ENCODE measurements at regions not wholly inside any gene's neighbourhood (a gene's known extent, or its start where the extent isn't known, plus 50 kb on each side); places are given as distances from the start of the nearest gene placed in this dataset.

GRCh38 chr10:44435196-44435595 lies 50.3 kb upstream of the CXCL12 start:
- no peak for ATAC-seq

GRCh38 chr10:44436240-44436639 lies 51.3 kb upstream of the CXCL12 start:
- TF ChIP-seq CSRNP3 (CRISPR knock-in tag; IDR thresholded peaks at IDR 0.05) (no peak), ZFP30 (CRISPR knock-in tag; IDR thresholded peaks at IDR 0.05) (no peak), SNAI2 (CRISPR knock-in tag; IDR thresholded peaks at IDR 0.05) (no peak), ZNF565 (CRISPR knock-in tag; conservative IDR thresholded peaks at IDR 0.05; ENCODE audit: low read depth) (no peak), ZC3H10 (CRISPR knock-in tag; IDR thresholded peaks at IDR 0.05) (no peak), TCF4 (CRISPR knock-in tag; IDR thresholded peaks at IDR 0.05; ENCODE audit: borderline replicate concordance) (no peak), ZNF8 (CRISPR knock-in tag; IDR thresholded peaks at IDR 0.05) (no peak), BACH2 (CRISPR knock-in tag; IDR thresholded peaks at IDR 0.05; ENCODE audit: borderline replicate concordance) (no peak), ZNF70 (CRISPR knock-in tag; IDR thresholded peaks at IDR 0.05) (no peak), CSDC2 (CRISPR knock-in tag; IDR thresholded peaks at IDR 0.05) (no peak), ESRRG (CRISPR knock-in tag; IDR thresholded peaks at IDR 0.05) (no peak), TOX (CRISPR knock-in tag; IDR thresholded peaks at IDR 0.05; ENCODE audit: borderline replicate concordance) (no peak)
- ATAC-seq: no peak

More at GRCh38 chr10:44435196-44435595, 50.3 kb upstream of the CXCL12 start:
- TF ChIP-seq GLIS3 (CRISPR knock-in tag; IDR thresholded peaks at IDR 0.05) (no peak), ZNF565 (CRISPR knock-in tag; conservative IDR thresholded peaks at IDR 0.05; ENCODE audit: low read depth) (no peak)

GRCh38 chr10:44437840-44438511 lies 53.1 kb upstream of the CXCL12 start:
- TF ChIP-seq ESRRG (CRISPR knock-in tag; IDR thresholded peaks at IDR 0.05) (no peak), ZFP30 (CRISPR knock-in tag; IDR thresholded peaks at IDR 0.05) (no peak), TOX (CRISPR knock-in tag; IDR thresholded peaks at IDR 0.05; ENCODE audit: borderline replicate concordance) (no peak), ISL1 (CRISPR knock-in tag; IDR thresholded peaks at IDR 0.05) (no peak), ZFP3 (CRISPR knock-in tag; IDR thresholded peaks at IDR 0.05) (no peak), TCF4 (CRISPR knock-in tag; IDR thresholded peaks at IDR 0.05; ENCODE audit: borderline replicate concordance) (no peak), ZNF8 (CRISPR knock-in tag; IDR thresholded peaks at IDR 0.05) (no peak)
- TF ChIP-seq, protein P1, sequence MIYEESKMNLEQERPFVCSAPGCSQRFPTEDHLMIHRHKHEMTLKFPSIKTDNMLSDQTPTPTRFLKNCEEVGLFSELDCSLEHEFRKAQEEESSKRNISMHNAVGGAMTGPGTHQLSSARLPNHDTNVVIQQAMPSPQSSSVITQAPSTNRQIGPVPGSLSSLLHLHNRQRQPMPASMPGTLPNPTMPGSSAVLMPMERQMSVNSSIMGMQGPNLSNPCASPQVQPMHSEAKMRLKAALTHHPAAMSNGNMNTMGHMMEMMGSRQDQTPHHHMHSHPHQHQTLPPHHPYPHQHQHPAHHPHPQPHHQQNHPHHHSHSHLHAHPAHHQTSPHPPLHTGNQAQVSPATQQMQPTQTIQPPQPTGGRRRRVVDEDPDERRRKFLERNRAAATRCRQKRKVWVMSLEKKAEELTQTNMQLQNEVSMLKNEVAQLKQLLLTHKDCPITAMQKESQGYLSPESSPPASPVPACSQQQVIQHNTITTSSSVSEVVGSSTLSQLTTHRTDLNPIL (CRISPR knock-in tag; IDR thresholded peaks at IDR 0.05; ENCODE audit: low read depth): no peak
- TF ChIP-seq, protein P2, sequence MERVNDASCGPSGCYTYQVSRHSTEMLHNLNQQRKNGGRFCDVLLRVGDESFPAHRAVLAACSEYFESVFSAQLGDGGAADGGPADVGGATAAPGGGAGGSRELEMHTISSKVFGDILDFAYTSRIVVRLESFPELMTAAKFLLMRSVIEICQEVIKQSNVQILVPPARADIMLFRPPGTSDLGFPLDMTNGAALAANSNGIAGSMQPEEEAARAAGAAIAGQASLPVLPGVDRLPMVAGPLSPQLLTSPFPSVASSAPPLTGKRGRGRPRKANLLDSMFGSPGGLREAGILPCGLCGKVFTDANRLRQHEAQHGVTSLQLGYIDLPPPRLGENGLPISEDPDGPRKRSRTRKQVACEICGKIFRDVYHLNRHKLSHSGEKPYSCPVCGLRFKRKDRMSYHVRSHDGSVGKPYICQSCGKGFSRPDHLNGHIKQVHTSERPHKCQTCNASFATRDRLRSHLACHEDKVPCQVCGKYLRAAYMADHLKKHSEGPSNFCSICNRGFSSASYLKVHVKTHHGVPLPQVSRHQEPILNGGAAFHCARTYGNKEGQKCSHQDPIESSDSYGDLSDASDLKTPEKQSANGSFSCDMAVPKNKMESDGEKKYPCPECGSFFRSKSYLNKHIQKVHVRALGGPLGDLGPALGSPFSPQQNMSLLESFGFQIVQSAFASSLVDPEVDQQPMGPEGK (CRISPR knock-in tag; IDR thresholded peaks at IDR 0.05; ENCODE audit: borderline replicate concordance): no peak
- TF ChIP-seq, protein P3, sequence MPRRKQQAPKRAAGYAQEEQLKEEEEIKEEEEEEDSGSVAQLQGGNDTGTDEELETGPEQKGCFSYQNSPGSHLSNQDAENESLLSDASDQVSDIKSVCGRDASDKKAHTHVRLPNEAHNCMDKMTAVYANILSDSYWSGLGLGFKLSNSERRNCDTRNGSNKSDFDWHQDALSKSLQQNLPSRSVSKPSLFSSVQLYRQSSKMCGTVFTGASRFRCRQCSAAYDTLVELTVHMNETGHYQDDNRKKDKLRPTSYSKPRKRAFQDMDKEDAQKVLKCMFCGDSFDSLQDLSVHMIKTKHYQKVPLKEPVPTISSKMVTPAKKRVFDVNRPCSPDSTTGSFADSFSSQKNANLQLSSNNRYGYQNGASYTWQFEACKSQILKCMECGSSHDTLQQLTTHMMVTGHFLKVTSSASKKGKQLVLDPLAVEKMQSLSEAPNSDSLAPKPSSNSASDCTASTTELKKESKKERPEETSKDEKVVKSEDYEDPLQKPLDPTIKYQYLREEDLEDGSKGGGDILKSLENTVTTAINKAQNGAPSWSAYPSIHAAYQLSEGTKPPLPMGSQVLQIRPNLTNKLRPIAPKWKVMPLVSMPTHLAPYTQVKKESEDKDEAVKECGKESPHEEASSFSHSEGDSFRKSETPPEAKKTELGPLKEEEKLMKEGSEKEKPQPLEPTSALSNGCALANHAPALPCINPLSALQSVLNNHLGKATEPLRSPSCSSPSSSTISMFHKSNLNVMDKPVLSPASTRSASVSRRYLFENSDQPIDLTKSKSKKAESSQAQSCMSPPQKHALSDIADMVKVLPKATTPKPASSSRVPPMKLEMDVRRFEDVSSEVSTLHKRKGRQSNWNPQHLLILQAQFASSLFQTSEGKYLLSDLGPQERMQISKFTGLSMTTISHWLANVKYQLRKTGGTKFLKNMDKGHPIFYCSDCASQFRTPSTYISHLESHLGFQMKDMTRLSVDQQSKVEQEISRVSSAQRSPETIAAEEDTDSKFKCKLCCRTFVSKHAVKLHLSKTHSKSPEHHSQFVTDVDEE (CRISPR knock-in tag; IDR thresholded peaks at IDR 0.05): no peak
- no peak for ATAC-seq

DNA sequence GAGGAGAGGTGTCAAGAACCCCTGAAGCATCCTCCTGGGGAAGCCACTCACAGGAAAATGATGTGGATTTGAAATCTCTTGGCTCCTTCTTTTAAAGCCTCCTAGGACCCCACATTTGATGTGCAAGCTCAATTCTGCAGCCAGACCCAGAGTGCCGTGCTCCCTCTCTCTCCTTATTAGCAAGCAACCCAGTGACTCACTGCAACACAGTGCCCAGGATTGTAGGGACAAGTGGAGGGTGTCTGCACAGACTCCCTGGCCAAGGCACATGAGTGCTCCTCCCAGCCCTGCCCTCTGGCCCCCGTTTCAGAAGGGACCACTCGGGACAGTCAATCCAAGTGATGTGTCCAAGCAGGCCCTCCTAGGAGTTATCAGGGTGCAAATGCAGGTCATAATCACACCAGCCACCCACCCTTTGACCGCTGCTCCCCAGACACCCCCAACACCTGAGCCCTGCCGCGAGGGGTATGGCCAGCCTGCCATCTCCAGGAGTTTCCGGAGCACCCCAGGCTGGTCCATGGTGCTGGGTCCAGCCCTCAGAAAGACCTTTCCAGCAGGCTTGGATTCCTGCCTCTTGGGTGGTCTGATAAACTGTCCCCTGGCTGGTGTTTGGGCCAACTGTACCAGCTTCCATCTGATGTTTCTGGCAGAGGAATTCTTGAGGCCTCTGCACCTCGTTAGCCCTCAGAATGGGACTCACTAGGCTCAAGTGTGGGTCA lies 54.5 kb upstream of the CXCL12 start:
- no peak for ATAC-seq
- TF ChIP-seq PPARA (CRISPR knock-in tag; IDR thresholded peaks at IDR 0.05; ENCODE audit: borderline replicate concordance) (no peak), ARNTL (CRISPR knock-in tag; IDR thresholded peaks at IDR 0.05; ENCODE audit: borderline replicate concordance, low read depth) (no peak), GLIS3 (CRISPR knock-in tag; IDR thresholded peaks at IDR 0.05) (no peak), ZFP3 (CRISPR knock-in tag; IDR thresholded peaks at IDR 0.05) (no peak), BACH2 (CRISPR knock-in tag; IDR thresholded peaks at IDR 0.05; ENCODE audit: borderline replicate concordance) (no peak), ZNF70 (CRISPR knock-in tag; IDR thresholded peaks at IDR 0.05) (no peak)

Measured in SK-N-SH treated with all-trans-retinoic acid at 6 μM for 48 hours (cell line).